GM12865 (cell line): ENCODE measurements at regions not wholly inside any gene's neighbourhood (a gene's known extent, or its start where the extent isn't known, plus 50 kb on each side); places are given as distances from the start of the nearest gene placed in this dataset.

ENCODE experiments used
- DNase-seq: peaks from one replicate; pipeline ENCODE4 v3.0.0; 2010; ENCODE audit warnings: low read depth
- H3K4me3 ChIP-seq: 2 replicates; pipeline ENCODE4 v1.5.1; 2011; ENCODE audit warnings: mild to moderate bottlenecking, low read depth, low read length, control low read depth
- CTCF ChIP-seq: IDR thresholded peaks from 2 replicates; pipeline ENCODE4 v1.5.1; 2011; ENCODE audit warnings: low read length, control low read depth, low read depth, inconsistent platforms; ENCODE audit not compliant: insufficient read depth; ENCODE audit errors: missing control alignments

- H3K4me3 ChIP-seq: no peak overlapping the region
- TF ChIP-seq CTCF: no peak
- DNase-seq: no peak
Observed at GRCh38 chr5:73267766-73268435, 94.9 kb downstream of the TMEM174 start.

DNA sequence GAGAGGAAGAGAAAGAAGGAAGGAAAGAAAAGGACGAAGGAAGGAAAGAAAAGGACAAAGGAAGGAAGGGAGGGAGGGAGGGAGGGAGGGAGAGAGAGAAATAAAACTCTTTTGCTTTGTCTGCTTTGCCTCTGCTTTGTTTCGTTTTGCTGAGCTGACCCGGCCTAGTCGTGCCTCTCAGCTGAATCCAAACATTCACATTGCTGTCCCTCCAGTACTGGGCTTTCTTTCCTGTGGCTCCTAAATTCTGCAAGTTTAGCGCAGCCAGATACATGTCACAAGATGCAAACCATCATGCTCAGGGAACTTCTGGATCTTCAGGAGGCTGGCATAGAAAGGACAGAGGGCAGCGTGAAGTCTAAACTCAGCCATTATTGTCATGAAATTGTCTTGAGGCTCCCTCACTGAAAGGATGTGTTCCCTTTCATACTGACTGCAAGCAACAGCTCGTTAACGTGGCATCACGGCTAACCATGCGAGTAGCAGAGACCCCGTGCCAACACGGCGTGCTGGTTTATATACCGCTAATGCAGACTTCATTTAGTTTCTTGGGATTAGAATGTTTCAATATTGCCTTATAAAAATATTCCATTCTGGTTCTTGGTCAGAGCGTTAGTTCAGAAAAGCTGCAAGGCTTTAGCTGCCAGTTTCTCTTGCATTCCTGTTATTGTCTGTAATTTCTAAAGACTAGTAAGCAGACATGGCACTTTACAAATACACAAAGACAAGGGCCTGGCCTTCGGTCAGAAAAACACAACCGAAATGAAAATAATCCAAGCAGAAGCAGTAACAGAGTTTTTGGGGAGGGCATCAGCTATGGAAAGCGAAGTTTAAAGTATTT lies 94.2 kb downstream of the TMEM174 start:
- no peak overlapping the region for H3K4me3 ChIP-seq
- DNase-seq: no peak
- no peak for TF ChIP-seq CTCF

- no peak for DNase-seq
- no peak for TF ChIP-seq CTCF
- H3K4me3 ChIP-seq: no peak overlapping the region
Observed at GRCh38 chr5:73266176-73266738, 93.3 kb downstream of the TMEM174 start.

GRCh38 chr5:73265641-73266040 lies 92.6 kb downstream of the TMEM174 start:
- TF ChIP-seq CTCF: no peak
- no peak for DNase-seq
- H3K4me3 ChIP-seq: no peak overlapping the region

DNA sequence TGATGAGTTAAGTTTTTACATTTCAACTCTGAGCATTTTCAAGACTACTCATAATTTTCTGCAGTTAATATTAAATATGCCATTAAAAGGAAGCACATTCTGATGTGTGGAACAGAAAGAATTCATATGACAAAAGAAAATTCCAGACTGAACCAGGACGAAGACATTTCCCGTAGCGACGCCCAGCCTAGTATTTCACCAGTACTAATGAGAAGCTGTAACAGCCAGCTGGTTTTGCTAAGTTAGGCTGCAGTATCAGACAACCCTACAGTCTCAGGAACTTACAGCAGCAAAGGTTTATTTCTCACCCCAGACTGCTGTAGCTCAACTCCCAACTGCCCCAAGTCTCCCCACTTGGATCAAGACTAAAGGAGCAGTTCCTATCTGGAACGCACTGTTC lies 91.6 kb downstream of the TMEM174 start:
- H3K4me3 ChIP-seq: no peak overlapping the region
- no peak for DNase-seq
- no peak for TF ChIP-seq CTCF

GRCh38 chr5:73263001-73263710 lies 90.2 kb downstream of the TMEM174 start:
- DNase-seq: no peak
- TF ChIP-seq CTCF: no peak

More at GRCh38 chr5:73263001-73263710, 90.2 kb downstream of the TMEM174 start:
- H3K4me3 ChIP-seq: no peak overlapping the region
